HEK293 (cell line): ENCODE measurements at regions not wholly inside any gene's neighbourhood (a gene's known extent, or its start where the extent isn't known, plus 50 kb on each side); places are given as distances from the start of the nearest gene placed in this dataset.
A peak's percentile ranks its signal among the peaks of the same experiment; 100 is the strongest.

ENCODE experiments used
- CTCF ChIA-PET: fragments of 350-600 bp; formaldehyde crosslinking; extraction: SDS; loops from one replicate; lab custom pipeline; 2021; ENCODE audit warnings: antibody characterized with exemption; lab: Yijun Ruan, JAX
- POLR2A ChIA-PET: fragments of 300-600 bp; formaldehyde crosslinking; extraction: SDS; loops from one replicate; lab custom pipeline; 2020; ENCODE audit warnings: antibody characterized with exemption, inconsistent platforms; lab: Yijun Ruan, JAX
- H3K27ac ChIP-seq: fragments of 200-500 bp; sonication (Bioruptor generic); 2 replicates; pipeline ENCODE4 v1.5.1; 2014; ENCODE audit warnings: low read depth, low read length, control low read depth, inconsistent platforms; ENCODE audit errors: extremely low read depth
- H3K36me3 ChIP-seq, 2 experiments: fragments of 200-500 bp in 1 of 2; sonication (Bioruptor generic) in 1 of 2; 1 replicate in 1 of 2; 2 replicates in 1 of 2; pipeline ENCODE4 v1.5.1; 2014 to 2017; ENCODE audit warnings: inconsistent platforms in 2 of 2, low read length in 2 of 2; ENCODE audit not compliant: control insufficient read depth in 2 of 2, insufficient read depth in 1 of 2
- H3K4me1 ChIP-seq: fragments of 200-500 bp; sonication (Bioruptor generic); 2 replicates; pipeline ENCODE4 v1.5.1; 2014; ENCODE audit warnings: mild to moderate bottlenecking, low read length, inconsistent platforms; ENCODE audit not compliant: control insufficient read depth, insufficient read depth
- H3K4me3 ChIP-seq: 2 replicates; pipeline ENCODE4 v1.5.1; 2011; ENCODE audit warnings: low read depth, mild to moderate bottlenecking, control low read depth, low read length, moderate library complexity
- H3K9me3 ChIP-seq: fragments of 200-500 bp; sonication (Bioruptor generic); 2 replicates; pipeline ENCODE4 v1.5.1; 2014; ENCODE audit warnings: low read depth, low read length, inconsistent platforms; ENCODE audit not compliant: control insufficient read depth, insufficient read depth
- HOXD13 ChIP-seq: sonication (generic); formaldehyde crosslinking; IDR thresholded peaks from 2 replicates; pipeline ENCODE4 v1.8.0; 2022; ENCODE audit warnings: missing genetic modification reagents, borderline replicate concordance
- MYNN ChIP-seq: fragments of 450-650 bp; formaldehyde crosslinking; IDR thresholded peaks from 2 replicates; pipeline ENCODE4 v1.5.1; 2016; ENCODE audit warnings: missing biosample characterization, missing genetic modification characterization, borderline replicate concordance
- SETDB1 ChIP-seq: IDR thresholded peaks from one replicate; pipeline ENCODE4 v1.6.1; 2017; ENCODE audit warnings: mild to moderate bottlenecking, low read length, moderate library complexity, mixed read lengths; ENCODE audit not compliant: insufficient read length
- TRIM28 ChIP-seq: IDR thresholded peaks from 2 replicates; pipeline ENCODE4 v1.6.1; 2011; ENCODE audit warnings: low read length, control low read depth, borderline replicate concordance
- ZBTB20 ChIP-seq: fragments of 450-650 bp; formaldehyde crosslinking; IDR thresholded peaks from 2 replicates; pipeline ENCODE4 v1.5.1; 2016; ENCODE audit warnings: missing biosample characterization, missing genetic modification characterization
- ZNF19 ChIP-seq: fragments of 450-650 bp; formaldehyde crosslinking; IDR thresholded peaks from 2 replicates; pipeline ENCODE4; 2016; ENCODE audit warnings: missing biosample characterization, missing genetic modification characterization, low read depth
- ZNF221 ChIP-seq: fragments of 450-650 bp; formaldehyde crosslinking; IDR thresholded peaks from 2 replicates; pipeline ENCODE4 v1.5.1; 2017; ENCODE audit warnings: missing biosample characterization, missing genetic modification characterization, borderline replicate concordance
- ZNF600 ChIP-seq: fragments of 450-650 bp; formaldehyde crosslinking; IDR thresholded peaks from 2 replicates; pipeline ENCODE4 v1.5.1; 2016; ENCODE audit warnings: missing biosample characterization, missing genetic modification characterization
- TF ChIP-seq, protein P1 (sequence below): fragments of 450-650 bp; formaldehyde crosslinking; IDR thresholded peaks from 2 replicates; pipeline ENCODE4 v1.5.1; 2016; ENCODE audit warnings: missing biosample characterization, missing genetic modification characterization
- TF ChIP-seq, protein P2 (sequence below): fragments of 450-650 bp; formaldehyde crosslinking; IDR thresholded peaks from 2 replicates; pipeline ENCODE4 v1.5.1; 2016; ENCODE audit warnings: missing biosample characterization, missing genetic modification characterization, borderline replicate concordance

DNA sequence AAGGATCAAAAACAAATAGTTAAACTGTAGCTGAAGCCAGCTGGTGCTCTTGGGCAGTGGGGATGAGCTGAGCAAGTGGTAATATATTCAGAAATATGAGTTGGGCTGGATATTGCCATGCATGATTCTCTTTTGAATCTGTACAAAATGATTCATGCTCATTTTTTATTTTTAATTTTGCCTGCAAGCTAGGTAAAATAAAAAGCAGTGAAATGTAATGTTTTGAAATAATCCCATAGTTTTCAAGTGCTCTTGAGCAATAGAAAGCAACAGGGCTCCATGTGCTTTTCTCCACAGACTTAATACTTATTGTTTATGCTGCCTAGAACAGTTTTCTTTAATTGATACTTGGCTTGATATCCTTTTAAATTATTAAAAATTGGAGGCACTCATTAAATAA, 489.3 kb downstream of the TLE4 start (continued):
- no peak for TF ChIP-seq ZNF19 (tag by site-specific recombination)
- no peak for TF ChIP-seq ZNF221

DNA sequence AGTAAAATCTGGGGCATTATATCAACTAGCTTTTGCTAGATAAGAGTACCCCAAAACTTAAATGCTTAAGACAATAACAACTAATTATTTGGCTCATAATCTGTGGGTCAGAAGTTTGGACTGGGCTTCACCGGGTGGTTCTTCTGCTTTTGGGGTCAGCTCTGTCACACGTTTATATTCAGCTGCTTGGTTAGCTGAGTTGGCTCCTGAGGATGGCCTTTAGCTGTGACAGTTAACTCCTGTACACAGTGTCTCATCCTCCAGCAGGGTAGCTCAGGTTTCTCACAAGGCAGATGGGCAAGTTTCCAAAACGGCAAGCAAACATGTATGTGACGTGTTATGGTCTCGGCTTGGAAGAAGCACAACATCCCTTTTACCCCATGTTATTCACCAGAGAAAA, 488.2 kb downstream of the TLE4 start:
- CTCF ChIA-PET = no interaction called here
- TF ChIP-seq, protein P1, sequence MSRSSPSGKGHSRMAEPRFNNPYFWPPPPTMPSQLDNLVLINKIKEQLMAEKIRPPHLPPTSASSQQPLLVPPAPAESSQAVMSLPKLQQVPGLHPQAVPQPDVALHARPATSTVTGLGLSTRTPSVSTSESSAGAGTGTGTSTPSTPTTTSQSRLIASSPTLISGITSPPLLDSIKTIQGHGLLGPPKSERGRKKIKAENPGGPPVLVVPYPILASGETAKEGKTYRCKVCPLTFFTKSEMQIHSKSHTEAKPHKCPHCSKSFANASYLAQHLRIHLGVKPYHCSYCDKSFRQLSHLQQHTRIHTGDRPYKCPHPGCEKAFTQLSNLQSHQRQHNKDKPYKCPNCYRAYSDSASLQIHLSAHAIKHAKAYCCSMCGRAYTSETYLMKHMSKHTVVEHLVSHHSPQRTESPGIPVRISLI = no peak
- TF ChIP-seq TRIM28 (peak; percentile 22; the same call in 1 of the 2 replicates), SETDB1 (peak; percentile 67)
- Histone ChIP-seq H3K9me3 (no peaks in the 10 kb centered on the region), H3K36me3 (no peaks in the 10 kb centered on the region), H3K4me1 (no peaks in the 10 kb centered on the region), H3K4me3 (no peak overlapping the region), H3K27ac (no peak overlapping the region)
- POLR2A ChIA-PET = no interaction called here

DNA sequence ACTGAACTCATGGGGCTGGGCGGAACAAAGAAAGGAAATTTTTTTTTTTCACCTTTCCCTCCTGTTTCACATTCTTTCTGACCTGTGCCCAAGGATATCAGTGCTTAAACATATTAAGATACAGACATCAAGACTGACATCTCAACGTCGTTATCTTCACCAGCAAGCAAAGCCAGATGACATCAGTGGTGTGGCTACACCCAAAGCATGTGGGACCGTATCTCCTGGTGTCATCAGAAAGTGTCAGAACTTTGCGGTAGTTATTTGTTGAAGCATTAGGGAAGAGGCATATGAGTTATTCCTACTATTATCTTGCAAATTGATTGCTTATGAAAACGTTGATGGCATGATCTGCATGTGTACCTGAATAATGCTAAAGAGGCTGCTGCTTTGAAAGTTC, 487.4 kb downstream of the TLE4 start:
- Histone ChIP-seq H3K36me3 (no peaks in the 10 kb centered on the region), H3K4me3 (no peak overlapping the region), H3K27ac (no peak overlapping the region), H3K4me1 (no peaks in the 10 kb centered on the region), H3K9me3 (no peaks in the 10 kb centered on the region)
- no peak for TF ChIP-seq MYNN (tag by site-specific recombination)
- no peak for TF ChIP-seq HOXD13
- no peak for TF ChIP-seq ZNF600 (tag by site-specific recombination)
- CTCF ChIA-PET = no interaction called here
- POLR2A ChIA-PET = no interaction called here

DNA sequence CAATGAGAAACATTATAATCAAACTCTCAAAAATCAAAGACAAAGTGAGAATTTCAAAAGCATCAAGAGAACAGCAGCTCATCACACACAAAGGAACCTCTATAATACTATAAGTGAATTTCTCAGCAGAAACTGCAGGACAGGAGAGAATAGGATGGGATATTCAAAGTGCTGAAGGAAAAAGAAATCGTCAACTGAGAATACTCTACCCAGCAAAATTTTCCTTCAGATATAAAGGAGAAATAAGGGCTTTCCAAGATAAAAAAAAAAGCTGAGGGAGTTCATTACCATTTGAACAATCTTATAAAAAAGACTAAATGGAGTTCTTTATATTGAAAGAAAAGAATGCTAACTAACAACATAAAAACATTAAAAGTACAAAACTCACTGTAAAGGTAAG, 481.1 kb downstream of the TLE4 start:
- Histone ChIP-seq H3K9me3 (no peaks in the 10 kb centered on the region; the same call in 1 of the 2 replicates), H3K27ac (no peak overlapping the region), H3K4me3 (no peak overlapping the region), H3K36me3 (no peaks in the 10 kb centered on the region; a peak in 1 of 3 replicates), H3K4me1 (0 out of 2 replicates have a peak, but pooled peaks cover 2% of the 10 kb centered on the region)
- POLR2A ChIA-PET = no interaction called here
- TF ChIP-seq TRIM28 = 0 out of 2 replicates have a peak, but pooled peaks have one; percentile 44
- TF ChIP-seq SETDB1 = peak; percentile 93
- TF ChIP-seq, protein P2, sequence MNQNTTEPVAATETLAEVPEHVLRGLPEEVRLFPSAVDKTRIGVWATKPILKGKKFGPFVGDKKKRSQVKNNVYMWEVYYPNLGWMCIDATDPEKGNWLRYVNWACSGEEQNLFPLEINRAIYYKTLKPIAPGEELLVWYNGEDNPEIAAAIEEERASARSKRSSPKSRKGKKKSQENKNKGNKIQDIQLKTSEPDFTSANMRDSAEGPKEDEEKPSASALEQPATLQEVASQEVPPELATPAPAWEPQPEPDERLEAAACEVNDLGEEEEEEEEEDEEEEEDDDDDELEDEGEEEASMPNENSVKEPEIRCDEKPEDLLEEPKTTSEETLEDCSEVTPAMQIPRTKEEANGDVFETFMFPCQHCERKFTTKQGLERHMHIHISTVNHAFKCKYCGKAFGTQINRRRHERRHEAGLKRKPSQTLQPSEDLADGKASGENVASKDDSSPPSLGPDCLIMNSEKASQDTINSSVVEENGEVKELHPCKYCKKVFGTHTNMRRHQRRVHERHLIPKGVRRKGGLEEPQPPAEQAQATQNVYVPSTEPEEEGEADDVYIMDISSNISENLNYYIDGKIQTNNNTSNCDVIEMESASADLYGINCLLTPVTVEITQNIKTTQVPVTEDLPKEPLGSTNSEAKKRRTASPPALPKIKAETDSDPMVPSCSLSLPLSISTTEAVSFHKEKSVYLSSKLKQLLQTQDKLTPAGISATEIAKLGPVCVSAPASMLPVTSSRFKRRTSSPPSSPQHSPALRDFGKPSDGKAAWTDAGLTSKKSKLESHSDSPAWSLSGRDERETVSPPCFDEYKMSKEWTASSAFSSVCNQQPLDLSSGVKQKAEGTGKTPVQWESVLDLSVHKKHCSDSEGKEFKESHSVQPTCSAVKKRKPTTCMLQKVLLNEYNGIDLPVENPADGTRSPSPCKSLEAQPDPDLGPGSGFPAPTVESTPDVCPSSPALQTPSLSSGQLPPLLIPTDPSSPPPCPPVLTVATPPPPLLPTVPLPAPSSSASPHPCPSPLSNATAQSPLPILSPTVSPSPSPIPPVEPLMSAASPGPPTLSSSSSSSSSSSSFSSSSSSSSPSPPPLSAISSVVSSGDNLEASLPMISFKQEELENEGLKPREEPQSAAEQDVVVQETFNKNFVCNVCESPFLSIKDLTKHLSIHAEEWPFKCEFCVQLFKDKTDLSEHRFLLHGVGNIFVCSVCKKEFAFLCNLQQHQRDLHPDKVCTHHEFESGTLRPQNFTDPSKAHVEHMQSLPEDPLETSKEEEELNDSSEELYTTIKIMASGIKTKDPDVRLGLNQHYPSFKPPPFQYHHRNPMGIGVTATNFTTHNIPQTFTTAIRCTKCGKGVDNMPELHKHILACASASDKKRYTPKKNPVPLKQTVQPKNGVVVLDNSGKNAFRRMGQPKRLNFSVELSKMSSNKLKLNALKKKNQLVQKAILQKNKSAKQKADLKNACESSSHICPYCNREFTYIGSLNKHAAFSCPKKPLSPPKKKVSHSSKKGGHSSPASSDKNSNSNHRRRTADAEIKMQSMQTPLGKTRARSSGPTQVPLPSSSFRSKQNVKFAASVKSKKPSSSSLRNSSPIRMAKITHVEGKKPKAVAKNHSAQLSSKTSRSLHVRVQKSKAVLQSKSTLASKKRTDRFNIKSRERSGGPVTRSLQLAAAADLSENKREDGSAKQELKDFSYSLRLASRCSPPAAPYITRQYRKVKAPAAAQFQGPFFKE (tag by site-specific recombination) = no peak
- no peak for TF ChIP-seq ZBTB20 (tag by site-specific recombination)
- CTCF ChIA-PET = interaction anchor here (0.6 to 0.7 kb wide), 2 partner anchors 9 to 21 kb away, joined by 3 to 4 read pairs; no protein-coding TSS in a partner anchor
